VCaP (cell line): ENCODE measurements at regions not wholly inside any gene's neighbourhood (a gene's known extent, or its start where the extent isn't known, plus 50 kb on each side); places are given as distances from the start of the nearest gene placed in this dataset.
"Not testable (repeated sequence)": the region's sequence is repeated elsewhere in the genome, so short reads cannot be mapped to it uniquely, and the experiment has no call there.

Source experiments
- H3K27ac ChIP-seq: fragments of 450-650 bp; 2 replicates; pipeline ENCODE4 v1.5.1; 2017
- TF ChIP-seq, protein P1 (sequence below): fragments of 450-650 bp; conservative IDR thresholded peaks from 2 replicates; pipeline ENCODE4 v1.5.1; 2017; ENCODE audit warnings: mild to moderate bottlenecking, moderate library complexity

DNA sequence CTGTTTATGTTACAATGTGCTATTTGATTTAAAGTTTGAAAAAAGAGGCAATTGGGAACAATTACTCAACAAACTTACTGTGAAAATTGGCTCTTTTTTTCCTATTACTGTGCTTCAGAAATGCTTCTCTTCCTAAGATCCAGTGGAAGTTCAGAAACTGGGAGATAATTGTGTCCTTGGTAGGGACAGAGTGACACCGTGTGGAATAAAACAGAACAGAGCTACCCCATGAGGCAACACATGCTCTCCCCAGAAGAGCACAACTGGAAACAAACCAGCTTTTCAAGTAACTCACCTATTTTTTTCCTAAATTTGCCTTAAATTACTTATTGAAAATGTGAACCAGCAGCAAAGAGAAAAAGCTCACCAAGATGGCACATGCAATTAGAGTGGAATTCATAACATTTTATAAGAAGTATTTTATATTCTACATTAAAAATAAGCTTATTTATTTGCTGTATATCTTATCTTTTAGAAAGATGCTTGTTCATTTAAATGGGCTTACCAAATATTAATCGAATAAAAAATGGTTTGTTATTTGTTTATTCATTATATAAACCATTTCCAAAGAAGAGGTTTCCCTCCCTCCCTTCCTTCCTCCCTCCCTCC lies 346.1 kb upstream of the ANKRD30A start:
- no peak overlapping the region for H3K27ac ChIP-seq
- TF ChIP-seq, protein P1, sequence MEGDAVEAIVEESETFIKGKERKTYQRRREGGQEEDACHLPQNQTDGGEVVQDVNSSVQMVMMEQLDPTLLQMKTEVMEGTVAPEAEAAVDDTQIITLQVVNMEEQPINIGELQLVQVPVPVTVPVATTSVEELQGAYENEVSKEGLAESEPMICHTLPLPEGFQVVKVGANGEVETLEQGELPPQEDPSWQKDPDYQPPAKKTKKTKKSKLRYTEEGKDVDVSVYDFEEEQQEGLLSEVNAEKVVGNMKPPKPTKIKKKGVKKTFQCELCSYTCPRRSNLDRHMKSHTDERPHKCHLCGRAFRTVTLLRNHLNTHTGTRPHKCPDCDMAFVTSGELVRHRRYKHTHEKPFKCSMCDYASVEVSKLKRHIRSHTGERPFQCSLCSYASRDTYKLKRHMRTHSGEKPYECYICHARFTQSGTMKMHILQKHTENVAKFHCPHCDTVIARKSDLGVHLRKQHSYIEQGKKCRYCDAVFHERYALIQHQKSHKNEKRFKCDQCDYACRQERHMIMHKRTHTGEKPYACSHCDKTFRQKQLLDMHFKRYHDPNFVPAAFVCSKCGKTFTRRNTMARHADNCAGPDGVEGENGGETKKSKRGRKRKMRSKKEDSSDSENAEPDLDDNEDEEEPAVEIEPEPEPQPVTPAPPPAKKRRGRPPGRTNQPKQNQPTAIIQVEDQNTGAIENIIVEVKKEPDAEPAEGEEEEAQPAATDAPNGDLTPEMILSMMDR, result peak; percentile 93

DNA sequence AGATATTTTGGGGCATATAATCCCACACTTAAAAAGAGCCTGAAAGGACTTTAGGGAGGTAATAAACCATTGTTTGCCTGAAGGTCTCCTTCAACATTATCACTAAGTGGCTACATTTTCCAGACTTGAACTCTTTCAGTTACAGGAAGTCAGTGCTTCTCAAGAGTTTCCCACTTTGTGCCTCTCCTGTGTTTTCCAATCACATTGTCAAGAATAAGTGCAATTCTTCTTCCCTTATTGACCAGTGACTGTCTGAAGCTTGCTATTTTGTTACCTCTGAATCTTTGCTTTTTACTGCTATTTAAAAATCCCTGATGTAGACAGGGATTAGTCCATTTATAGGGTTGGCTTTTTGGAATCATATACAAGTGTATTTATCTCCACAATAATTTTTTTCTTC lies 346.7 kb upstream of the ANKRD30A start:
- no peak overlapping the region for H3K27ac ChIP-seq
- TF ChIP-seq, protein P1, result no peak

DNA sequence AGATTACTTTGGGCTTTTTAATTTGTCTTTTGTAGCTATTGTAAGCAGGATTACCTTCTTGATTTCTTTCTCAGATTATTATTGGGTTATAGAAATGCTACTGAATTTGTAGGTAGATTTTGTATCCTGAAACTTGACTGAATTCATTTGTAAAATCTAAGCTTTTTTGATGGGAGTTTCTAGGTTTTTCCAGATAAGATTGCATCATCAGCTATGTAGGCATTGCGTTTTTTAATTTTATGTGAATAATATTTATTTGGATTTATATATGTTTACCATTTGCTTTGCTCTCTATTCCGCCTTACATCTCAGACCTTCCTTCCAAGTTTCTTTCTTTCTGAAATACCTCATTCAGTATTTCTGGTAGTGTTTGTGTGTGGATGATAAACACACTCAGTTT lies 351.7 kb upstream of the ANKRD30A start:
- TF ChIP-seq, protein P1, result no peak
- no peak overlapping the region for H3K27ac ChIP-seq

DNA sequence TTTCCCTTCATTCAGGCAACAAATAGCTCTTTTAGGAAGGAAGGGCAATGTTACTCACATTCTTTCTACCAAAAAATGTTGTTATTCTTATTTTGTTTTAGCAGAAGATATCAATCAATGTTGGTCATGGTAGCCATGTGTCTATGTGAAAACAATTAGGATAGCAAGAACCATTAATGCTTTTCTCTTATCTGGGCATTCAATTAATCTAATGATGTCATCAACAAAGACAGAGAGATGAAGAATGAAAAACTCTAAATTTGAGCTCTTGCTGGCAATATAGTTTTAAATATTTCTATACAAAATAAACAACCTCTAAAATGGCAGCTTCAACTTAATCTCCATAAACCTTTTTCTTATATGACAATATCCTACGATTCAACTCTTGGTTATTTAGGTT lies 353.7 kb upstream of the ANKRD30A start:
- TF ChIP-seq, protein P1, result no peak
- no peak overlapping the region for H3K27ac ChIP-seq

DNA sequence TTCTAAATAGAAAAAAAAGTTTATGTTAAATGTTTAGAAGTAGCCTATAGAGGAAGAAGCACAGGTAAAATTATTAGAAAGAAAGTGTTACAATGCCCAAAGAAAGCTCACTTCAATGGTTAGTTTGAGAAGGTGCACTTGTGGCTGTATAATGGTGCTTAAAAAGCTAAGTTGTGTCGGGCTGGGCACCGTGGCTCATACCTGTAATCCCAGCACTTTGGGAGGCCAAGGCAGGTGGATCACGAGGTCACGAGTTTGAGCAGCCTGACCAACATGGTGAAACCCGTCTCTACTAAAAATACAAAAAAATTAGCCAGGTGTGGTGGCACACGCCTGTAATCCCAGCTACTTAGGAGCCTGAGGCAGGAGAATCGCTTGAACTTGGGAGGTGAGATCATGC lies 355.7 kb upstream of the ANKRD30A start:
- not testable (repeated sequence) for H3K27ac ChIP-seq

DNA sequence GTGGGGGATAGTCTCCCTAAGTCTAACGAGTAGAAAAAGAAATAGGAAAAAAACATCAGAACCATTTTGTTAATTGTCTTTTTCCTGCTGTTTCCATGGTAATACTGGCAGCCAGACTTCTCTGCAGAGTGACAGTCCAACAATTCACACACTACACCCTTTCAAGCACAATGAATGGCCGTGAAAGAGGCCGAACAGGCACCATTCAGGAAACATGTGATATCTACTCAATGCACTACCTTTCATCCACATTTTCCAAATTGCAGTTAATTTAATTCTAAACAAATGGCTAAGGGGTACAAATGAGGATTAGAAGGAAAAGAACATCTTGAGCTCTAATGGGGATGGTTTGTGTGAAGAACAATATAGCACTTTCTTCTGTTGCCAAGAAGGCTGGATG lies 358.5 kb upstream of the ANKRD30A start:
- H3K27ac ChIP-seq, result no peak overlapping the region
- TF ChIP-seq, protein P1, result no peak

DNA sequence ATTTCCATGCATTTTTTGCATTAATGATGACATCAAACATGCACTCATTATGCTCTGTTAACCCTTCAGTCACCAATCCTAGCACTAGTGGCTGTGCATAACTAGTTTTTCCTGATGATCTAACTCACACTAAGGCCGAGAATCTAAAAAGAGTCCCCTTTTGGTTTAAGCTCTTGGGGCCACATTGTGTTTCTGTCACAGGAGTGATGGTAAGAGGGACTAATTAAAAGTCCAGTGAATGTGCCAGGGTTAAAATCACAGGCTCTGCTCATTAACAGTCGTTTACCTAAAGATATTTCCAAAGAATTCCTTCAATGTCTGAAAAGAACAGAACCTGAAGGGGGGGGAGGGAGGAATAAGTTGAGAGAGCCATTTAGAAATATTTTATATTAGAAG lies 359.0 kb upstream of the ANKRD30A start:
- H3K27ac ChIP-seq, result no peak overlapping the region
- TF ChIP-seq, protein P1, result no peak

DNA sequence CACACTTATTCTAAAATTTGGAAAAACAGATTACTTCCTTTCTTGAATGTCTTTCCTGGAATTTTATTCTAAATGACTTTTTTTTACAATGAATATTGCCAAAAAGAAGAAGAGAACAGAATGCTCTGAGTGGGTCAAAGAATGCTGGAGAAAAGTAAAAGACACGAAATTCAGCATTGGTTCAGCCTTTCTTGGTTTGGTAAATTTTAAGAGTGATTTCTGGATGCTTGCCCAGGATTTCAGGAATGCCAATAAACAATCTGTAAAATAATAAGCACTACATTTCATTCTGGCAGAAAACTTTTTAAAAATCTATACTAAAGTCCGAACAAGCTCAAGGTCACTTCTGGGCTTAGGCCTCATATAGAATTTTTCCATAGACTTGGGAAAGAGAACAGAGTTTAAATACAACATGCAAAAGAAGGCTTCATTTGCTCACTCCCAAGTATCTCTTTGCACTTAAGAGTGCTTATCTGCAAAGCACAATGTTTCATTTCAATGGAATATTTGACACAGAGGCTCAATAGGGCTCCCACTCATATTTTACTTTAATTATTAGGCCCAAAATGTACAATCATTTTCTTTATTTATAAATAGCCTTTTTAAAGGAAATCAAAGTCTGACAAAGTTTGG lies 359.5 kb upstream of the ANKRD30A start:
- TF ChIP-seq, protein P1, result no peak
- no peak overlapping the region for H3K27ac ChIP-seq
